Large intestine (tissue), 3 donors: ENCODE measurements at regions not wholly inside any gene's neighbourhood (a gene's known extent, or its start where the extent isn't known, plus 50 kb on each side); places are given as distances from the start of the nearest gene placed in this dataset.

Experiments
- DNase-seq, 2 donors: peaks; one replicate each; pipeline versions ENCODE4 v3.0.0 to v3.0.0-alpha.2; 2013
- H3K27ac ChIP-seq: one replicate; pipeline ENCODE4 v1.5.1; 2013; ENCODE audit warnings: low read length
- H3K27me3 ChIP-seq: 2 replicates; pipeline ENCODE4 v1.6.1; 2013; ENCODE audit warnings: low read length; ENCODE audit not compliant: control insufficient read depth, insufficient read depth
- H3K36me3 ChIP-seq: 2 replicates; pipeline ENCODE4 v1.6.1; 2013; ENCODE audit warnings: low read length; ENCODE audit not compliant: control insufficient read depth, insufficient read depth
- H3K4me1 ChIP-seq: one replicate; pipeline ENCODE4 v1.6.1; 2013; ENCODE audit warnings: low read length; ENCODE audit not compliant: control insufficient read depth, insufficient read depth
- H3K4me3 ChIP-seq: one replicate; pipeline ENCODE4 v1.5.1; 2013; ENCODE audit warnings: low read length
- H3K9me3 ChIP-seq: one replicate; pipeline ENCODE4 v1.6.1; 2013; ENCODE audit warnings: mild to moderate bottlenecking, low read depth, low read length, moderate library complexity; ENCODE audit not compliant: control insufficient read depth
- WGBS: methylation state at CpG from one replicate; pipeline ENCODE4 v1.1.5; 2013; ENCODE audit warnings: low lambda C conversion rate; ENCODE audit not compliant: insufficient coverage; 5-methylcytosine and 5-hydroxymethylcytosine counted together

DNA sequence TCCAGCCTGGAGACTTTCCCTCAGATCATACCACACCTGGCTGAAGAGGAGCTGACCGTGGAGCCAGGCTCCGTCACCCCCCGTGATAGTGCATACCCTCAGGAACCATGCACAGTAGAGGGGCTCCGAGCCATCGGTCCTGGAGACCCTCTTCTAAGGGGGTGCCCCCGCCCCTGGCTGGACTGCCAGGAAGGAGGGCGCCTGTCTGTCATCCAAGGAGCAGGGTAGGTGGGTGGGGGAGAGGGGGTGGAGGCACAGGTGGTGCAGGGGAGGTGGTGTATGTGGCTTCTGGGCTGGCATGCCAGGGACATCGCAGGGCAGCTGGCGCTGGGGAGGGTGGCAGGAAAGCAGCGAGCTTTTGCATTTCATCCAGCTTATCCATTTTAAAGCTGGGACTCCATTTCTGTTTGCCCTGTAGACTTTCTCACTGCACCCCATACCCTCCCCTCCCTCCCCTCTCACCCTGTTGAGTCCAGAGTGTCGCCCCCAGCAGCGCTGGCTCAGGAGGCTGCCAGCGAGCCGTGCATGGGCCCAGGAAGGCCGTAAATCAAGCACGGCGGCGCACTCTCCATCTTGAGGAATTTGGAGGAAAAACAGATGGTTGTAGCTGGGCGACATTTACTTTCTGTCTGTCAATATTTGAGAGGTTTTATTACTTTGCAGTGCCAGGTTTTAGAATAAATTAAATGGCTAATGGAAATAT, 56.2 kb upstream of the HS6ST1 start:
- H3K4me1 ChIP-seq, result peaks cover 17% of the 10 kb centered on the region
- H3K4me3 ChIP-seq, result no peak overlapping the region
- WGBS, result no CpG with 5 or more reads among the region's 19 CpGs
- no peaks in the 10 kb centered on the region for H3K9me3 ChIP-seq
- H3K36me3 ChIP-seq, result no peaks in the 10 kb centered on the region
- no peak for DNase-seq
- no peaks in the 10 kb centered on the region for H3K27me3 ChIP-seq
- no peak overlapping the region for H3K27ac ChIP-seq

DNA sequence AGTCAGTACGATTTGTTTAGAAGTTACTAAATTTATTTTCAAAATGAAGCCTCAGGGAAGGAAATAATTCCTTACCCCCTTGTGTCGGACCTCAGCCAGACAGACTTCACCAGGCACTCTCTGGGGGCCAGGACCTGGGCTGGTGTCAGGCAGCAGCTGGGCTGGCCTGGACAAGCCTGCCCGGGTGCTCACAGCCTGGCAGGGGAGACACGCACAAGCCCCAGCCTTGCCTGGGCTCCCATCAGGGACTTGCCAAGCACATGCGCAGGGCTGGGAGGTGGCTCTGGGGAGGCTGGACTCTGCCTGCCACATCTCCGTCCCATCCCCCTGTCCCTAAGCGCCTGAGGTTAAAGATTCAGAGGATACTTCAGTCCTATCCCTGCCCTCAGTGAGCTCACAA, 56.8 kb upstream of the HS6ST1 start:
- H3K27ac ChIP-seq, result no peak overlapping the region
- DNase-seq, result no peak
- H3K9me3 ChIP-seq, result no peaks in the 10 kb centered on the region
- WGBS, result 60% methylated on average over 1 of the region's 7 CpGs
- no peaks in the 10 kb centered on the region for H3K36me3 ChIP-seq
- no peaks in the 10 kb centered on the region for H3K27me3 ChIP-seq
- H3K4me1 ChIP-seq, result peaks cover 18% of the 10 kb centered on the region
- H3K4me3 ChIP-seq, result no peak overlapping the region

DNA sequence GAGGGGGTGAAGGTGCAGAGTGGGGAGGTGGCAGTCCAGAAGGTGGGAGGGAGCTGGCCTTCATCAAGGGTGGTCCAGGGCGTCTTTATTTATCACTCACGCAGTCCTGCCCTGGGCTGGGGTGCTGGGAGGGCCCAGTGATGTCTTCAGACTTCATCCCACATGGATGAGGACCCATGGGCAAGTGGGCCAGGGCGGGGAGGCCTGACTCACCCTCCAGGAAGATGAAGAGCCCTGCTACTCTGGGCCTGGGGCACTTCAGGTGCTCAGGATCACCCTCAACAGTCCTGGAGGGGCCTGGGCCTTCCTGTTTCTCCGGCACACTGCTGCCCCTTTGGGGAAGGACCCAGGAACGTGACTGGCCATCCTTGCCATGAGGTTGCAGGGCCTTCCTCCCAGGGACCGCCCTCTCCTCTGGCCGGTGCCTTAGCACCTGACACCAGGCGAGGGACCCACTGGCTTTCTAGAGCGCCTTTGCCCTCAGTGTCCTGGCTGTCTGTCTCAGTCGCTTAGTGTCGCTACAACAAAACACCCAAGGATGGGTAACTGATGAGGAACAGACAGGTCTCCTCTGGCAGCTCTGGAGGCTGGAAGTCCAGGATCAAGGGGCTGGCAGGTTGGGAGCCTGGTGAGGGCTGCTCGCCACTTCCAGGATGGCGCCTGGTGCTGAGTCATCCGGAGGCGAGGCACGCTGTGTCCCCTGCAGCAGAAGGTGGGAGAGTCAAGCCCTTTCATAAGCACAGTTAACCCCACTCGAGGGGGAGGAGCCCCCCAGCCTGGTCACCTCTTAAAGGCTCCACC, 57.8 kb upstream of the HS6ST1 start:
- Histone ChIP-seq H3K9me3 (no peaks in the 10 kb centered on the region), H3K4me3 (no peak overlapping the region), H3K27ac (no peak overlapping the region), H3K36me3 (no peaks in the 10 kb centered on the region), H3K4me1 (peaks cover 23% of the 10 kb centered on the region), H3K27me3 (no peaks in the 10 kb centered on the region)
- no CpG with 5 or more reads among the region's 17 CpGs for WGBS
- no peak for DNase-seq

DNA sequence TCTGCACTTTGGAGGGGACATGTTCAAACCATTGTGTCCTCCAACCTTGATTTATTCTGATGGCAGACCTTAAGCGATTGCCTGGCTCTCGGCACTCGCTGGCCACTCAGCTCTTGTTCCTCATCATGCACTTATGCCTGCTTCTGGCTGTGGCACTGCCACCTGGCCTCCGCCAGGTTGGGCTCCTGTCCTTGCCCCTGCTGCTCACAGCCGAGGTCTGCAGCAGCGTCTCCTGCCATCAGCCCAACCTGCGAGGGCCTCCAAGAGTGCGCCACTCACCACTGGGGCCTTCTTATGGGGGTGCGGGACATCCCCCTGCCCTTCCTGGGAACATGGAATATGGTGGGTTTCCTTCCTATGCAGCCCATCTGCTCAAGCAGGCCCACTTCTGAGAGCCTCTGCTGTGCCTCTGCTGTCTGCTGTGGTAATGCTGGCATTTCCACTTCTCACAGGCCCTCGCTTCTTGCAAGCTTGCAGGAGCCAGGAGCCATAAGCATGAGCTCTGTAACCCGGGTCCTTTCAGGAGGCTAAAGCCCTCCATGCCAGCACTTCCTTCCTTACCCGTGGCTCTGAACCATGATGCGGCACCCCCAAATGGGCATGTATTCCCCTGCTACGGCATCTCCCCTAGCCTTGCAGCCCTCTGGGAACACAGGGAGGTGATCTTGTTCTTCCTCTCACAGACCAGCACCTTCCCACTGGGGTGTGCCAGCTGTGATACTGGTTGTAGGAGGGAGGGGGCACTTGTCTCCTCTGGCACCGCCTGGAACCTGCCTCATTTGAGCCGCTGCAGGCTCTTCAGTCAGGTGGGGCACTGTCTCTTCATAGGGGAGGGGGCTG, 58.6 kb upstream of the HS6ST1 start:
- H3K27ac ChIP-seq, result no peak overlapping the region
- H3K36me3 ChIP-seq, result no peaks in the 10 kb centered on the region
- H3K9me3 ChIP-seq, result no peaks in the 10 kb centered on the region
- DNase-seq, result no peak
- no peaks in the 10 kb centered on the region for H3K27me3 ChIP-seq
- H3K4me1 ChIP-seq, result peaks cover 29% of the 10 kb centered on the region
- no peak overlapping the region for H3K4me3 ChIP-seq
- no CpG with 5 or more reads among the region's 16 CpGs for WGBS

DNA sequence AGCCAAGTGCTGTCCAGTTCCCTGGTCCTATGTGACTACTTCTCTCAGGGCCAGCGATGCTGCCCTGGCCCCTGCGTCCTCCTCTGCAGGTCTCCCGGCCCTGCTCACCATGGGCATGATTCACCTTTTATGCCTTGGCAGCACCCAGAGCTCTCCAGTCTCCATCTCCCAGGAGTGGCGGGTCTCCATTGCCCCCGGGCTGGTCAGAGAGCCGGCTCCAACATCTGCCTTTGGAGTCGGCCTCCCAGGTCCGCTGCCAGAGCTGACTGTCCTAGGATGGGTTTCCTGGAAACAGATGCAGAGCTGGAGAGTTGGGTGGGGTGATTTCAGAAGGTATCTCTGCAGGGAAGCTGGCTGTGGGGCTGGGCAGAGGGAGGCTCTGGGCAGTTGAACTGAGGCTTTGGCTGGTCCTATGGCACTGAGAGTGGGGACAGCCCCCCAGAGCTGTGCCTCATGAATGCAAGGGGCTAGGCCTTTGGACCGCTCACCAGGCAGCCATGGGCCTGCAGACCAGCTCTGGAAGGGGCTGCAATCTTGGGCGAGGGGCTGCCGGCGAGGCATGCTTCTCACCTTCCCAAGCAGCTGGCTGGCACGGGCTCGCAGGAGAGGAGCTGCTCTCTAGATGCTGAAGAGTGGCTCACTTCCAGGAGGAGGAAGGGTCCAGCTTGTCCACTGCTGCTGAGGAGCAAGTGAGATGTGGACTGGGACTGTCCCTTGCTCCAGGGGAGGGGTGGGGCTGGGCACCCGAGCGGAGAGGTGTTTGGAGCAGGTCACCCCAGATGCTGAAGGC, 59.8 kb upstream of the HS6ST1 start:
- DNase-seq, result no peak
- peaks cover 29% of the 10 kb centered on the region for H3K4me1 ChIP-seq
- peak overlapping the region; percentile 24 for H3K27ac ChIP-seq
- H3K9me3 ChIP-seq, result no peaks in the 10 kb centered on the region
- H3K36me3 ChIP-seq, result no peaks in the 10 kb centered on the region
- H3K27me3 ChIP-seq, result no peaks in the 10 kb centered on the region
- no CpG with 5 or more reads among the region's 16 CpGs for WGBS
- no peak overlapping the region for H3K4me3 ChIP-seq

DNA sequence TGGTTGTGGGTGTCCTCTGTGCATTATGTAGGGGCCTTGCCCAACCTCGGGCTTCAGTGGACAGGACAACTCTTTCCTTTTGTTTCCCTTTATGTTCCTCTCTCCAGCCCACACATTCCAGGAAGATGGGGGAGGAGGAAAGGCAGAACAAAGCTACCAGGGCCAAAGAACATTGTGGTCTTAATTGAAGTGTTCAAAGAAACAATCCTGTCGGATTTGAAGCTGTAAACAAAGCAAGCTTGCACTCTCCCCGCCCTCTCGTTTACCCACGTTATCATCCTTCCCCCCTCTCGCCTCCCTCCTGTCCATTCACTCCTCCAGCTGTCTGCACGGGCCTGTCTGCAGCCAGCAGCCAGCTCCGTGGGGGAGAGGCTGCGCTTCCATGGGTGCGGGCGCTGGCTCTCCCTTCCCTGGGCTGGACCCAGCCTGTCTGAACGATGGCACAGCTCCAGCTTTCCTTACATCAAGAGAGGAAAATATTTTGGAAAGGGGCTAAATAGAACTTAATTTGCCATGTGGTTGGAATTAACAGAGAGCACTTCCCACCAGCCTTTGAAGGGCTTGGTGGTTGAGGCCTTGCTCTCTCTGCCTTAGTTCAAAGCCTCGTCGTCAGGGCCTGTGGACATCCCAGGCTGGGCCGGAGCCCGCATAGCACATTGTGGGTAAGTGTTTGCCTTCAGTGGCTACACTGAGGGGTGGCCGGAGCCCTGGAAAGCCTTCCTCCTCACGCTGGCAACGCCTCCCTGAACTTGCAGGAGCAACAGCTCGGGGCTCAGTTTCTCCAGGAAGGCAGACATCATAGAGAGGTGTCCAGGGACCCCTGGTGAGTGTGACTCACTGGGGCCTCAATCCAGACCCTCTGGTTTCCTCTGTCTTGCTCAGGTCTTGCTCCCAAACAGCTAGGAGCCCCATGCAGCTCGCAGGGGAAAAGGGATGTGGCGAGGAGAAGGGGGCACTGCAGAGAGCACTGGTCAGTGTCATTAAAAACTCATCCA, 60.6 kb upstream of the HS6ST1 start:
- H3K4me1 ChIP-seq, result peaks cover 29% of the 10 kb centered on the region
- WGBS, result no CpG with 5 or more reads among the region's 22 CpGs

DNA sequence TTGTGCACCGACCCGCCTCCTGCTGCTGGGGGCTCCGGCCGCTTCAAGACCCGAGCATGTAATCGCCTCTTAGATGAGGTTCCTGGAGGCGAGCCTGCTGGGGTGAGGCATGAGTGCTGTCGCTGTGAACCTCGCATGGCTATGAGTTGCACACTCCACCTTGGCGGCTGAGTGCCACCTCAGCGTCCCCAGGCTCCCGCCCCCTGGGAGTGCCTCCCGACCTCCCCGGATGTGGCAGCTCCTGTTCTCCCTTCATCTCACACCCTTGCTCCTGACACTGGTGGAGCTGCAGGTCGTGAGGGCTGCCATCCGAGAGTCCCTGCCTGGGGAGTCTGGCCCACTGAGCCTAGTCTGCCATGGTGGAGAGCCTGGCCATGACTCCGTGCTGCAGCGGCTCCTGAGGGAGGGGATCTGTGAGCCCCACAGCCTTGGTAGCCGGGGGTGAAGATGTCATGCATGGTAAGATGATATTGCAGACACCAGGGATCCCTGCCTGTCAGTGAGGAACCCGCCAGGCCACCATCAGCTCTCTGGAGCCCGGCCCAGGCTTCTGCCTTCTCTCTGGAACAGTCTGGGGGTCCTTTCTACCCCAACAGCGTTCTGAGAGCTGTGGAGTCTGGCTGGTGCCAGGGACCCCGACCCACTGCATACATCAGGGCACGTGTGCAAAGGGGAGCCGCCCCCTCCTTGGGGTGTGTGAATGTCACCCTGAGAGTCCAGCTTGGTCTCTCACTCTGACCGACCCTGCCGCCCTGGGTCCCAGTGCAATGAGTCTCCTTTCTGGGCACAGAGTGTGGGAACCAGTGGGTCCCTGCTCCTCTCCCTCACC, 61.6 kb upstream of the HS6ST1 start:
- Histone ChIP-seq H3K27me3 (no peaks in the 10 kb centered on the region), H3K27ac (peak overlapping the region; percentile 15), H3K36me3 (no peaks in the 10 kb centered on the region), H3K4me3 (no peak overlapping the region), H3K4me1 (peaks cover 24% of the 10 kb centered on the region), H3K9me3 (no peaks in the 10 kb centered on the region)
- no CpG with 5 or more reads among the region's 27 CpGs for WGBS
- DNase-seq, result no peak

More for the DNA sequence above, 60.6 kb upstream of the HS6ST1 start:
- DNase-seq, result peak; percentile 37 to 44
- Histone ChIP-seq H3K9me3 (no peaks in the 10 kb centered on the region), H3K36me3 (no peaks in the 10 kb centered on the region), H3K27me3 (no peaks in the 10 kb centered on the region), H3K4me3 (no peak overlapping the region), H3K27ac (peak overlapping the region; percentile 24)

DNA sequence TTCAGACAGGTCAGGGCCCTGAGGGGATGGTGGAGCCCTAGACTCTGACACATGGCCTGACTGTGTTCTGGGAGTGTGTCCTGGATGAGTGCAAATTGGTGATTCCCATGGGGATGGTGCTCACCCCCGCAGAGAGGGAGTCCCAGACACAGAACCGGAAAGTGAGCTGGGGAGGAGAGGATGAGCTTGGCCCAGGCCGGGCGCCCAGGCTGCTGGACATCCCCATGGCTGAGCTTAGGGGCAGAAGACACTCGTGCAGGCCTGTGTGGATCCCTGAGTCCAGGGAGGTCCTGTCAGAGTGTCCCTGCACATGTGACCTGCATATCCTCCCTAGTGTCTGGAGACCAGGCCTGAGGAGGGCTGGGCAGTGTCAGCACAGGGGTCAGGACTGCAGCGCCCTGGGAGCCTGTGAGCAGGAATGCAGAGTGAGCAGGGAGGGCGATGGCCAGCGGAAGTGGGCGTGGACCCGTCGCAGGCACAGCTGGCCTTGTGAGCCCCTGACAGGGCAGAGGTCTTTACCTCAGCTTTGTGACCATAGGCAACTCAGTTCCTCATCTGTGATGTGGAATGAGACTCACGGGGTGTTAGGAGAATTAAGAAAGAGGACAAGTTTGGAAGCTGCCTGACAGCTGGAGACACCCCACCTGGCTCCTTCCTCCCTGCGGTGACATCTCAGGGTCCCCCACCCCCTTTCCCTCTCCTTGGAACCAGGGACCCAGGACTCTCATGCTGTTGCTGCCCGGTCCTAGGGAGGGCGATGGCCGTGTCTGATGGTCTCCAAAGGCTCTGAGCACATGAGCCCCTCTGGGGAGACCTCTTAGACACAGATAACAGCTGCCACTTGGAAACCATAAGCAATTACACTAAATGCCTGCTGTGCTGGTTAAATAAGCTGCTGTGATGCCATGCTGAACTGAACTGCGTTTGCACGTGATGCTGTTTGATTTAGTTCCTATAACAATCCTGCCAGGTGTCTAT, 62.6 kb upstream of the HS6ST1 start:
- Histone ChIP-seq H3K36me3 (no peaks in the 10 kb centered on the region), H3K9me3 (no peaks in the 10 kb centered on the region), H3K27ac (no peak overlapping the region), H3K4me1 (peaks cover 24% of the 10 kb centered on the region), H3K4me3 (no peak overlapping the region), H3K27me3 (no peaks in the 10 kb centered on the region)
- DNase-seq, result no peak
- WGBS, result no CpG with 5 or more reads among the region's 18 CpGs
